GM18907 (cell line): ENCODE measurements at regions not wholly inside any gene's neighbourhood (a gene's known extent, or its start where the extent isn't known, plus 50 kb on each side); places are given as distances from the start of the nearest gene placed in this dataset.

Source experiments
- ATAC-seq: cut with Tn5 transposase; IDR thresholded peaks from one replicate; pipeline ENCODE4 v1.9.1; 2021; ENCODE audit warnings: mild to moderate bottlenecking, moderate library complexity; ENCODE audit not compliant: unreplicated experiment

DNA sequence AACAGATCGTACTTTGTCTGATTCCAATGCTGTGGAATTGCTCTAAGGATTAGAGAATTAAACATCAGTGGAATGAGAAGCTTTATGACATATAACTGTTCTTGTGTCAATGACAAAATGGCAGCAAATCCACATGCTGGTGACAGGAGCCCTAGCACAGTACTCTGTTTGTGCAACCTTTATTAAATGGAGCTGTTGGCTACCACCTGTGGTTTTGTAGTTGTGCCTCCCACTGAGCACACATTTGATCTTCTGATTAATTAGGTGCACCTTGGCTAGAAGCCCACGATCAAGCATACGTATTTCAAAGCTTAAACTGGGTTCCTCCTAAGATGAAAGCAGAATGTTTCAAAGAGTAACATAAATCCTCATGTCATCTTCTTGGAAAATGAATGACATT is 394.0 kb upstream of the IGFBP7 start:
- ATAC-seq = no peak

DNA sequence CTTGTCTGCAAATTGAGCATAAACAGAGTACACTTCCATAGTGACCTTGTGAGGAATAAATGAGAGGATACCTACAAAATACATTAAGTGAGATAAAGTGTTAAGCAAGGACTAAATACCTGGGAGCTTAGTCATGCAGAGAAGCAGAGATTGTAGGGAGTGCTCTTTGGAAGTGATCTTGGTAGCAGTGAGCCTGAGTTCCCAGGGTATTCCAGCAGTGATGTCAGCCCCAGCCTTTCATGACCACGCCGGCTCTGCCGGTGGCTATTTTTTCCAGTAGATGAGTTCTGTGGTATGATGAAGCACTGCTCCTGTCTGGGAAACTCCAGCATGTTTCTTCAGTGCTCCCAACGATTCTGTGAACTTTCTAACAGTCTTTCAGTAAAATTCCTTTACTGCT is 391.5 kb upstream of the IGFBP7 start:
- ATAC-seq = no peak

DNA sequence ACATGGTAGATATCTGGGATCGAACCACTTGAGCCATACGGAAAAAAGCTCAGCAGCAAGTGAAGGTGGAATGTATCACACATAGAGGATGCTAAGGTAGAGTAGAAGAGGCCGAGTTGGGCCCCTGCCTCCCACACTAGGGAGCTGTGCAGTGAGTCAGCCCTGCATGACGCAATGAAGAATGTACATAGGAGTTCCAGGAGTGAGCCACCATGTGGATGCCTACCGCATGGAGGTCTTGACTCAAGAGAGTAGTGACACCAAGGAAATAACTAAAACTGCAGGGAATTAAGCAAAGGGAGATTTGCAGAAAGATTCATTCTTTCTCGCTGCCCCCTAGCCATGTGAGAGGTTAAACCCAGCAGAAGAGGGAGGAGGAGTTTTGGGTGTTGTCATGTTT is 389.6 kb upstream of the IGFBP7 start:
- no peak for ATAC-seq

- ATAC-seq = no peak
Observed at GRCh38 chr4:57498251-57498650, 388.1 kb upstream of the IGFBP7 start.

DNA sequence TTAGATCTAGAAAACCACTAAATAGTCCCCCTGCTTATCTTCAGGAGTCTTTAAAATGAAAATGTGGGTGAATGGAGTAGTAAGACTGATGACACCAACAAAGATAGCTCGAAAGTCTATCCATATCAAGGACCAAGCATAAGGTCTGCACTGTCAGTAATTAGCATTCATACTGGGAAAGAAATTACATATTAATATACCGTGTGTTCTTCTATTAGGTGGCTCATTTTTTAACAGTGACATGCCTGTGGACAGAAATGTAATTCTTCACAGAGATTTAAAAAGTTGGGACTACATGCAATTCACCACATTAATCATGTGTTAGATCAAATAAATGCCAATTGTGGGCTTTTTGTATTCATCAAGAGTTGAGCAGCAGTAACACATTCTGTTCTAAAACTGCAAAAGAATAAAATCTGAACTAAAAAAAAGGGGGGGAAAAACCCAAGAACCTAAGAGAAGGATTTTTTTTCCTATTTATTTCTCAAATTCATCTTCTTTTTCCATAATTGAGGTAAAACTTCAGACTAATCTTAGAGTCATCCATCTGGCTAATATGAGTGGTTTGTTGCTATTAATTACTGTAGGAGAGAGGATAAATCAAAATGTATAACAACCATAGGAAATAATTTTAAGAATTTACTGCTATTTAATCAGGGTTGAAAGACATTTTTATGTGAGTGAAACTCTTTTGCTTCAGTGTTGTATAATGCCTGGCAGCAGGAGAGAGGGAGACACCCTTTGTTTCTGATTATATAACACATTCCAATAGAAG is 386.7 kb upstream of the IGFBP7 start:
- no peak for ATAC-seq

DNA sequence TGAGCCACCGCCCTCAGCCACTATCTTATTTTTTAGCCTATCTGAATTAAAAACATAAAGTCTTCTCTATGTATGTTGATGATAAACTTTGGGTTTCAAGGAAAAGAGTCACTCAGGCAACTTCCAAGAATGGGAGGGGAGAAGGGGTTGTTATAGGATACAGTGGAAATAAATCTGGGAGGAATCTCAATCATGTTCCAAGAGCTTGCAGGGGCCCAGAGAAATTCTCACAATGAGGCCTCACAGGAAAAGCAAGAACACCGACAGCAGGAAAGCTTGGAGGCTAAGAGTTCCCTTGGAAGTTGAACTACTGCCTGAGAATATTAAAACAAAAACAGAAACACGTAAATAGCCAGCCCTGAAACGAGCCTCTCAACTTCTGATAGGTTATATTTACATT is 384.6 kb upstream of the IGFBP7 start:
- ATAC-seq = no peak

- ATAC-seq = no peak
Observed at GRCh38 chr4:57492251-57492878, 382.2 kb upstream of the IGFBP7 start.

DNA sequence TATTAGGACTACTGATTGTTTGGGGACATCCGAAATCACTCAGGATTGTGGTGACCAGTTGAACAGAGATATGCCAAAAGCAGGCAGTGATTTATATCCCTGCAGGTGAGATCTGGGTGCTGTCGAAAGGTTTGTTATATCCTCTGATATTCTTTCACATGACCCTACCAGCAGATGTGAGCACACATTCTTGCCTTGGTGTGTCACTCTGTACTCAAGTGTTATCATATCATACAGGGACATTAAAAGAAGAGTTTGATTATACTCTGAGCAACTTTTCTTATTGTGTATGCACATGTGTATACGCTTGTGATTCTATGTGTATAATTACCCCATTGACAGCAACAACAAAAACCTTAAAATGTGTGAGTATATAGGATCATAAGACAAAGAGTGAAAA is 381.2 kb upstream of the IGFBP7 start:
- no peak for ATAC-seq

GRCh38 chr4:57490520-57491255 is 380.5 kb upstream of the IGFBP7 start:
- no peak for ATAC-seq

DNA sequence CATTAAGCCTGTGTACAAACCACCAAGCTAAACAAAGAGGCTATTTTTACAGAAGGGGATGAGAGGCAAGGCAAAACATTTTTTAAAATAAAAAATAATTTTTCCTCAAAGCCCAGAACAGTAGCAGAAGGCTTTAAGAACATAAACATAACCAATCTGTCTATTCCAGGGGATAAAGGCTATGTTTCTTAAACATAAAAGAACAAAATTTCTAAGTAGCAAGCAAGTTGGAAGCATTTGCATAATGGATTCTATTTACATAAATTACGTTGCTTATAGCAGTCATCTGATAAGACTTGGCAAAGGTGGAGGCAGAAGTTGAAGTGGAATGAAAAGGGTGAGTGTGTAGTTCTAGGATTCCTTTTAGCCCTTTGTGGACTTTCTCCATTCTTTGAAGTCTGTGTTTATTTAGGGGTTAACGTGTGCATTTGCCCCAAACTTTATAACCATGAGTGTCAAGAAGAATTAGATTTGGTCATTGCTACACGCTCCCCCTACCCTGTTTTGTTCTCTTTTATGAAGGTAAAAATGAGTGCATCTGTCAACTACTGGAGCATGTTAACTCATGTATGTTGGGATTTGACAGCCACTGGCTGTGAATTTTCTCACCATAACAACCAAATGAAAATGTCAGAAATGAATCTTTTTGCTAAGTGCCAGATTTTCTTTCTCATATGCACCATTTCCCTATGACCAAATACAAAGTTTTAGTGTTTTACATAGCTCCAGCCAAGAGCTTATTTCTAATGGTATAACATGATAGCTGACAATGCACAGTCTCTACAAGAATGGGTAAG is 378.4 kb upstream of the IGFBP7 start:
- no peak for ATAC-seq

DNA sequence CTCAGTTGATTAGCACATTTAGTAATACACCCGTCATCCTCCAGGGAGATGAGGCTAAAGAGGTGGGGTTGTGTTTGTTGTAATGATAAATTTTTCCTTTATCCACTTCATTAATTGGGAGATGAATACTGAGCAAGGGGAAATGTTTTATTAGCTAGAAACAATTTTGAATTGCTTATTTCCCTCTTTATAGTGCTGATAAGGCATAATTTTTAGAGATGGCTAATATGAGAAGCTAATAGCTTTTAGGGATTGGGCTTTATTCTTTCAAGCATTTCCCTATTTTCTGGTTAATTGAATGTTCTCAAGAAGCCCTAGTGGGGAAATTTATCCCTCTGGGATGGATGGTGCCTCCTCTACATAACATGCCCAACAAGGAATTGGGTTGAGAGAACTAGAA is 365.2 kb upstream of the IGFBP7 start:
- no peak for ATAC-seq

- no peak for ATAC-seq
Observed at GRCh38 chr4:57465321-57466056, 355.3 kb upstream of the IGFBP7 start.

DNA sequence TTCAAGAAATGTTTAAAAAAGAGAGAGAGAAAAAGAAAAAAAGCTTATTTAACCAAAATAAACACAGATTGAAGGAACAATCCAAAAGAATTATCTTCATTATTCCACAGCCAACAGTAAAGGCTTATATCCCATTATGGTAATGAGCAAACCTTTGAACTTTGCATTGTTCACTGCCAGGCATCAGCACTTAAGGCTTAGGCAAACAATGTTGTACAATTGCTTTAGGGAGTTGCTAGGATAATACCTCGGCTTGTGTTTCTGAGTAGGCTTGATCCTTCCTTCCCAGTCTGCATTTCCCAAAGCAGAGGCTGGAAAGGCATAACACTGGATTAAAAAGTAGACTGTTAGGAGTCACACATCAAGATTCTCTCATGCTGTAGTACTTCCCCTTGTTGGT is 352.7 kb upstream of the IGFBP7 start:
- ATAC-seq = no peak

DNA sequence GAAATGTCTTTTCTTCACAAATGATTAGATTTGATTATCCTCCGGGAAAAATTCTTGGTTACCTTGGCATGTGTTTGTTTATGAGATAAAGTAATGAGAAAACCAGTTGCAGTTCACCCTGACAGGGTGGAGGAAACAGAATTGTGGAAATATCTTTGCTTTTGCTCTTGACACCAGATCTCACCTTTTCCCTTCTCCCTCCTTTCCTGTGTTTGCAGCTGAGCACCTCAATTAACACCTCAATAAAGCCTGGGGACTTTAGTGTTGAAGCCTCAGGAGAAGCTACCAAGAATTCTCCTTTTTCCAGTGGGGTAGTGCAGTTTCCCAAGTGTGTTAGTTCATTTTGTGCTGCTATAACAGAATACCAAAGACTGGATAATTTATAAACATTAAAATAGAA is 350.8 kb upstream of the IGFBP7 start:
- no peak for ATAC-seq

- ATAC-seq = no peak
Observed at GRCh38 chr4:57448901-57449300, 338.7 kb upstream of the IGFBP7 start.

DNA sequence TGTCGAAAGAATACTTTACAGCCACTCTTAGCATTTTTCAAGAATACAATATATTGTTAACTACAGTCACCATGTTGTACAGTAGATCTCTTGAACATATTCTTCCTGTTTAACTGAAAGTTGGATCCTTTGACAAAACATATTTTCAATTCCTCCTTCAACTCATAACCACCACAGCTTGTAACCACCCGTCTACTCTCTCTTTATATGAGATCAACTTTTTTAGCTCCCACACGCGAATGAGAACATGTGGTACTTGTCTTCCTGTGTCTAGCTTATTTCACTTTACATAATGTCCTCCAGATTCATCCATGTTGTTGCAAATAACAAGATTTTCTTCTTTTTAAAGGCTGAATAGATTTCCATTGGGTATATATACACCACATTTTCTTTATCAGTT is 338.3 kb upstream of the IGFBP7 start:
- ATAC-seq = no peak

DNA sequence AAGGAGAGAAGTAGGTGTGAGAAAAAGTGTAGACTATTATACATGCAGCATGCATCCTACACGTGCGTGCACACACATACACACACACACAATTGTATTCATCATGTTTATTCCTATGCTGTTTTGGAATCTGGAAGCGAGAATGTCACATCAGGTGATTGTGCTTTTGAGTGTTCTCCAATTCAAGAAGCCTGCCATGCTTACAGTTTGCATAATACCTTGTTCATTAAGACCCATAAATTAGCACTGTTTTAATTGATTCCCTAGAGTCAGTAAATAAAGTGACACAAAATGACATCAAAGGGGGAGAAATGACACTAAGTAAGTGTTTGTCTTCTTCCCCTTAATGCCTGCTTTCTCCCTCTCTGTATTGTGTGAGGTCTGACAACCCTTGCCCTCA is 336.1 kb upstream of the IGFBP7 start:
- ATAC-seq = no peak

- ATAC-seq = no peak
Observed at GRCh38 chr4:57445686-57446085, 335.5 kb upstream of the IGFBP7 start.

GRCh38 chr4:57444671-57445070 is 334.5 kb upstream of the IGFBP7 start:
- no peak for ATAC-seq

GRCh38 chr4:57443787-57444186 is 333.6 kb upstream of the IGFBP7 start:
- ATAC-seq = no peak

GRCh38 chr4:57443308-57443707 is 333.1 kb upstream of the IGFBP7 start:
- ATAC-seq = no peak
